Right cardiac atrium (tissue), 5 donors: ENCODE measurements at regions not wholly inside any gene's neighbourhood (a gene's known extent, or its start where the extent isn't known, plus 50 kb on each side); places are given as distances from the start of the nearest gene placed in this dataset.

Experiments
- ATAC-seq, 2 donors: fragments of 200-7000 bp; cut with Tn5 transposase; one replicate each; pipeline versions ENCODE4 v1.8.0 to v1.9.1; 2020; ENCODE audit warnings: moderate library complexity in 2 of 2, mild to moderate bottlenecking in 1 of 2
- DNase-seq, 3 donors: peaks; one replicate each; pipeline ENCODE4 v3.0.0-alpha.2; 2020
- H3K27ac ChIP-seq: one replicate; pipeline ENCODE4 v1.5.1; 2013; ENCODE audit warnings: mild to moderate bottlenecking, low read length, control low read depth, moderate library complexity
- H3K27me3 ChIP-seq: one replicate; pipeline ENCODE4 v1.6.1; 2013; ENCODE audit not compliant: control insufficient read depth, insufficient read depth
- H3K4me1 ChIP-seq: one replicate; pipeline ENCODE4 v1.6.1; 2013; ENCODE audit warnings: low read length; ENCODE audit not compliant: control insufficient read depth, insufficient read depth
- H3K4me3 ChIP-seq: one replicate; pipeline ENCODE4 v1.5.1; 2013; ENCODE audit warnings: low read length, control low read depth
- H3K9me3 ChIP-seq: one replicate; pipeline ENCODE4 v1.6.1; 2013; ENCODE audit warnings: low read length; ENCODE audit not compliant: control insufficient read depth
- WGBS: extraction: QIAGEN DNeasy Blood & Tissue Kit; methylation state at CpG from one replicate; pipeline ENCODE4 v1.1.7; 2013; 5-methylcytosine and 5-hydroxymethylcytosine counted together
- intact Hi-C, 4 donors: fragments of 100-400 bp; cut with DNase I; formaldehyde crosslinking; loops; one replicate each; pipeline versions ENCODE4 v1.11.0 to v1.14.0; 2022 to 2023
- donor health status: healthy with polysubstance abuse.
- donor health status: DM: no; HTN: yes; CAD: no.
- donor health status: DM: no; HTN: no; CAD: no.
- donor health status: DM: no; HTN: yes; CAD: no; lungs with severe emphysema.
- donor health status: DM: yes; HTN: yes; CAD: no.

DNA sequence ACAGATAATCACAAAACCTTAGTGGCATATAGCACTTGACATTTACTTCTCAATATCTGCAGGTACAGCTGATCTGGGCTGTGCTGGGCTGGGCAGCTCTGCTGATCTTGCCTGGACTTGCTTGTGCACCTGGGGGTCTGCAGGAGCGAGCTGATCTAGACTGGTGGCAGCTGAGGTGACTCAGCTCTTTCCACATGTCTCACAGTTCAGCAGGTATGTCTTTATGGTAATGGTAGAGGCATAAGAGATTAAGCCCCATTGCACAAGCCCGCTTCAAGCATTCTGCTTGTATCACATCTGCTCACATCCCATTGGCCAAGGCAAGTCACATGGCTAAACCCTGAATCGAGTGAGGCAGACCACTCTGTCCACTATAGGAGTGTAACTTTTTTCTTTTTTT, 506.7 kb downstream of the BCOR start:
- 93% methylated on average over 3 of the region's 3 CpGs for WGBS
- no peaks in the 10 kb centered on the region for H3K4me1 ChIP-seq
- DNase-seq (no peak), ATAC-seq (no peak)
- intact Hi-C loops: no loop called here
- no peak overlapping the region for H3K4me3 ChIP-seq
- H3K9me3 ChIP-seq: no peaks in the 10 kb centered on the region
- H3K27me3 ChIP-seq: no peaks in the 10 kb centered on the region
- no peak overlapping the region for H3K27ac ChIP-seq

- Histone ChIP-seq H3K4me1 (no peaks in the 10 kb centered on the region), H3K27ac (no peak overlapping the region), H3K4me3 (no peak overlapping the region), H3K27me3 (no peaks in the 10 kb centered on the region), H3K9me3 (no peaks in the 10 kb centered on the region)
- DNase-seq: no peak
- no peak for ATAC-seq
- intact Hi-C loops: no loop called here
Observed at GRCh38 chrX:39592776-39593175, 505.0 kb downstream of the BCOR start.

- ATAC-seq (no peak), DNase-seq (no peak)
- Histone ChIP-seq H3K4me1 (no peaks in the 10 kb centered on the region), H3K27ac (no peak overlapping the region), H3K4me3 (no peak overlapping the region), H3K27me3 (no peaks in the 10 kb centered on the region), H3K9me3 (no peaks in the 10 kb centered on the region)
- 58% methylated on average over 1 of the region's 1 CpG for WGBS
- intact Hi-C loops: no loop called here
Observed at GRCh38 chrX:39595977-39596376, 501.8 kb downstream of the BCOR start.

- Histone ChIP-seq H3K4me1 (no peaks in the 10 kb centered on the region), H3K27ac (no peak overlapping the region), H3K4me3 (no peak overlapping the region), H3K27me3 (no peaks in the 10 kb centered on the region), H3K9me3 (no peaks in the 10 kb centered on the region)
- intact Hi-C loops: no loop called here
- no peak for ATAC-seq
- no peak for DNase-seq
Observed at GRCh38 chrX:39596437-39596836, 501.3 kb downstream of the BCOR start.

GRCh38 chrX:39599339-39599738, 498.4 kb downstream of the BCOR start:
- 94% methylated on average over 6 of the region's 6 CpGs for WGBS
- peaks cover 1% of the 10 kb centered on the region for H3K4me1 ChIP-seq
- H3K9me3 ChIP-seq: no peaks in the 10 kb centered on the region
- intact Hi-C loops: no loop called here
- ATAC-seq (no peak), DNase-seq (no peak)
- H3K27me3 ChIP-seq: no peaks in the 10 kb centered on the region
- no peak overlapping the region for H3K4me3 ChIP-seq
- no peak overlapping the region for H3K27ac ChIP-seq

DNA sequence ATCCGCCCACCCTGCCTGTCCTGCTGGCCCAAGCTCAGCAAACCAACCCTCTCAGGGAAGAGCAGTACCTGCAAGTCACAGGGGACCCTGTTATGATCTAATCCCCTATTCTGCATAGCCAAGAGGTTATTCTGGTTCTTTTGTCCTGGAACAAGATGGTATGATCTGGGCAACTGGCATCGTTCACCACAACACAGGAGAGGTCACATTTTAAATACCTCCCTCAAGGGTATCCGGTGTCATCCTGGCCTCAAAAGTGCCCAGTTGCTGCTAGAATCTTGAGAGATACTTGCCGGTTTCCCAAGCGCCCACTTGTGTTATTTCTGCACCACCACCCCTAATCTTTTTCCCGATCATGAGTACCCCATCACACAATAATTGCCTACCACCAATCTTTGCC, 497.5 kb downstream of the BCOR start:
- 90% methylated on average over 6 of the region's 6 CpGs for WGBS
- intact Hi-C loops: no loop called here
- Histone ChIP-seq H3K9me3 (no peaks in the 10 kb centered on the region), H3K4me3 (no peak overlapping the region), H3K27ac (no peak overlapping the region), H3K27me3 (no peaks in the 10 kb centered on the region), H3K4me1 (peaks cover 1% of the 10 kb centered on the region)
- no peak for ATAC-seq
- no peak for DNase-seq

DNA sequence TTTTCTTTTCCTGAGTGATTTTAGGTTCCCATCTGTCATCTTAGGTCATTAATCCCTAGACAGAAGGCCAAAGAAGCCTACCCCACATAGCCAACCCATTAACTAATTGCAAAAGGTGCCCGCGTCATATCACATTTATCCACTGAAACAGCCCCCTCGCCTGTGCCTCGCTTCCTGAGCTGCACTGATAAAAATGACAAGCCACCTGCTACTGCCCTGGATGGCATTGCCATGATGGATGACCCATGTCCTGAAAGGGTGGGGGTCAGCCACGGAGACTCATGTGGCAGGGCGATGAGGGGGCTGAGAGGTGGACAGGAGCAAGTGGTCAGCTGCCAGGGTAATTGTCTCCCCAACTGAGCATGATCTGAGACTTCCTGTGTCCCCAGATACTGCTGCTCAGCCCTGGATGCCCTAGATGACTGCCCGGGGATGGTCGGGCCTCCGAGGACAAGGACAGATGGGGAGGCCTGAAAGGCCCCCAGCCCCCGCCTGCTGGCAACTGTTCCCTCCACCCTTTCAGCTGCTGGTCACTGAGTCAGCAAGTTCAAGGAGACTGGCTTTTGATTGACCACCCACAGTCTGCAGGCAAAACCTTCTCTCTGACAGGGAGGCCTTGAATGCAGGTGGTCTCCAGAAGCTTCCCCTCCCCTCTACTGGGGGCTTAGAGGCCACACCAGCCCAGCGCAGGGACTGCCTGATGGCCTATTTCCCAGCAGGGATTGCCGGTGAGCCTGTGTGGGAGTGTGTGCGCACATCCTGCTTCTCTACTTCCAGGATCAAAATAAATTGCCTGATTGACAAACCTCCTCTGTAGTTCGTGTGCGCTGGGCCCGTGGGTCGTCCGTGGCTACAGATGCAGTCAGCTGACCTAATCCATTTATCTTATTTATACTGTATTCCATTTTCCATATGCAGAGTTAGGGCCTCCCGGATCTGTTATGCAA, 496.3 kb downstream of the BCOR start:
- ATAC-seq (no peak), DNase-seq (no peak)
- Histone ChIP-seq H3K4me1 (peaks cover 1% of the 10 kb centered on the region), H3K9me3 (no peaks in the 10 kb centered on the region), H3K27me3 (no peaks in the 10 kb centered on the region), H3K4me3 (no peak overlapping the region), H3K27ac (no peak overlapping the region)
- 62% methylated on average over 19 of the region's 19 CpGs for WGBS
- intact Hi-C loops: no loop called here

- 77% methylated on average over 4 of the region's 4 CpGs for WGBS
- H3K4me3 ChIP-seq: no peak overlapping the region
- DNase-seq: no peak
- intact Hi-C loops: no loop called here
- H3K9me3 ChIP-seq: no peaks in the 10 kb centered on the region
- no peak overlapping the region for H3K27ac ChIP-seq
- ATAC-seq: no peak
- H3K4me1 ChIP-seq: peaks cover 1% of the 10 kb centered on the region
- H3K27me3 ChIP-seq: no peaks in the 10 kb centered on the region
Observed at GRCh38 chrX:39602195-39602594, 495.6 kb downstream of the BCOR start.

DNA sequence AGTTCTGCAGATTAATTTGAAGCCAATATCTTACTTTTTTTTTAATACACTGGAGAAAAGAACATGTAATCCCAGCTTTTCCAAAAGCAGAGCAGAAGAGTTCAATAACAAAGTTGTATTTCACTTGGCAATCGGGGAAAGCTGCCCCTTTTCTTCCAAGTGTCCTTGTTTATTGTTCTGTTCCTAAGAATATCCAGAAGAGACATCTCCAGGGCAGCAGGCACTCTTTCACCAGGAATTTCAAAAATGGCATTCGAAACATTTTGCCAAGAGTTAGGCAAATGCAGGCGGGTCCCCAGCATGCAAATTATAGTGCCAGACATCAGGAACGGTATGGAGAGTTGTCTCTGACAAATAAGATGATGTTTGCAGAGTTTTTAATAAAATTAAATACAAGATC, 494.5 kb downstream of the BCOR start:
- Histone ChIP-seq H3K4me1 (peaks cover 1% of the 10 kb centered on the region), H3K9me3 (no peaks in the 10 kb centered on the region)
- 50% methylated on average over 4 of the region's 4 CpGs for WGBS

GRCh38 chrX:39605183-39605582, 492.6 kb downstream of the BCOR start:
- Histone ChIP-seq H3K27me3 (no peaks in the 10 kb centered on the region), H3K9me3 (no peaks in the 10 kb centered on the region), H3K4me1 (peaks cover 1% of the 10 kb centered on the region), H3K27ac (no peak overlapping the region), H3K4me3 (no peak overlapping the region)
- DNase-seq: no peak
- no peak for ATAC-seq
- intact Hi-C loops: no loop called here
- WGBS: 92% methylated on average over 3 of the region's 3 CpGs

More for the DNA sequence above, 494.5 kb downstream of the BCOR start:
- DNase-seq (no peak), ATAC-seq (no peak)
- intact Hi-C loops: no loop called here
- no peak overlapping the region for H3K27ac ChIP-seq
- H3K4me3 ChIP-seq: no peak overlapping the region
- no peaks in the 10 kb centered on the region for H3K27me3 ChIP-seq

- no peak for ATAC-seq
- Histone ChIP-seq H3K4me1 (peaks cover 1% of the 10 kb centered on the region), H3K4me3 (no peak overlapping the region), H3K9me3 (no peaks in the 10 kb centered on the region), H3K27ac (no peak overlapping the region), H3K27me3 (no peaks in the 10 kb centered on the region)
- DNase-seq: no peak
- intact Hi-C loops: no loop called here
- WGBS: 85% methylated on average over 2 of the region's 2 CpGs
Observed at GRCh38 chrX:39605866-39606265, 491.9 kb downstream of the BCOR start.

GRCh38 chrX:39609941-39610340, 487.8 kb downstream of the BCOR start:
- no peak for DNase-seq
- intact Hi-C loops: no loop called here
- no peak overlapping the region for H3K27ac ChIP-seq
- H3K4me3 ChIP-seq: no peak overlapping the region
- ATAC-seq: no peak
- peaks cover 2% of the 10 kb centered on the region for H3K4me1 ChIP-seq
- H3K9me3 ChIP-seq: no peaks in the 10 kb centered on the region
- H3K27me3 ChIP-seq: no peaks in the 10 kb centered on the region
- WGBS: 84% methylated on average over 9 of the region's 9 CpGs
